ENCODE measurements at regions not wholly inside any gene's neighbourhood (a gene's known extent, or its start where the extent isn't known, plus 50 kb on each side); places are given as distances from the start of the nearest gene placed in this dataset.

DNA sequence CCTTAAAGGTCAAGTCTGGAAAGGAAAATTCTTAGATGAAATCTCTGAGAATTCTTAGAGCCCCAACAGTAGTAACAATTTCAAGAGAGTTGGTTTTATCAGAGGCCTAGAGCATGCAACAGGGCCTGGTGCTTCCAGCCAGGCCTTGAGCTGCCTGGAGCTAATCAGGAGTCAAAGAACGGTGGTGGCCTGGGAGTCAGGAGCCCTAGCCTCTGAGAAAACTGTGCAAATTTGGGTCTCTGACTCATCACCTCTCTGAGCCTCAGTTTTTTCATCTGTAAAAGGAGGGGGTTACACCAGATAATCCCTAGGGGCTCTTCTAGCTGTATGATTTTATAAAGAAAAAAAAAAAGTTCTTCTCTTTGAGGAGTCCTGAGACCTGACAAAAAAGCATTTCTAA is 227.3 kb upstream of the RPL38 start:
- Histone ChIP-seq H3K9me3 (no peaks in the 10 kb centered on the region), H3K27ac (no peak overlapping the region), H3K4me1 (no peaks in the 10 kb centered on the region), H3K36me3 (no peaks in the 10 kb centered on the region), H3K27me3 (no peaks in the 10 kb centered on the region), H3K4me3 (no peak overlapping the region)
- intact Hi-C loops (cut with DNase I; ENCODE audit: low total_unique reads): no loop called here
- no peak for DNase-seq
- TF ChIP-seq, protein P1, sequence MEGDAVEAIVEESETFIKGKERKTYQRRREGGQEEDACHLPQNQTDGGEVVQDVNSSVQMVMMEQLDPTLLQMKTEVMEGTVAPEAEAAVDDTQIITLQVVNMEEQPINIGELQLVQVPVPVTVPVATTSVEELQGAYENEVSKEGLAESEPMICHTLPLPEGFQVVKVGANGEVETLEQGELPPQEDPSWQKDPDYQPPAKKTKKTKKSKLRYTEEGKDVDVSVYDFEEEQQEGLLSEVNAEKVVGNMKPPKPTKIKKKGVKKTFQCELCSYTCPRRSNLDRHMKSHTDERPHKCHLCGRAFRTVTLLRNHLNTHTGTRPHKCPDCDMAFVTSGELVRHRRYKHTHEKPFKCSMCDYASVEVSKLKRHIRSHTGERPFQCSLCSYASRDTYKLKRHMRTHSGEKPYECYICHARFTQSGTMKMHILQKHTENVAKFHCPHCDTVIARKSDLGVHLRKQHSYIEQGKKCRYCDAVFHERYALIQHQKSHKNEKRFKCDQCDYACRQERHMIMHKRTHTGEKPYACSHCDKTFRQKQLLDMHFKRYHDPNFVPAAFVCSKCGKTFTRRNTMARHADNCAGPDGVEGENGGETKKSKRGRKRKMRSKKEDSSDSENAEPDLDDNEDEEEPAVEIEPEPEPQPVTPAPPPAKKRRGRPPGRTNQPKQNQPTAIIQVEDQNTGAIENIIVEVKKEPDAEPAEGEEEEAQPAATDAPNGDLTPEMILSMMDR (IDR thresholded peaks at IDR 0.05): no peak
- TF ChIP-seq POLR2A (IDR thresholded peaks at IDR 0.05): no peak

DNA sequence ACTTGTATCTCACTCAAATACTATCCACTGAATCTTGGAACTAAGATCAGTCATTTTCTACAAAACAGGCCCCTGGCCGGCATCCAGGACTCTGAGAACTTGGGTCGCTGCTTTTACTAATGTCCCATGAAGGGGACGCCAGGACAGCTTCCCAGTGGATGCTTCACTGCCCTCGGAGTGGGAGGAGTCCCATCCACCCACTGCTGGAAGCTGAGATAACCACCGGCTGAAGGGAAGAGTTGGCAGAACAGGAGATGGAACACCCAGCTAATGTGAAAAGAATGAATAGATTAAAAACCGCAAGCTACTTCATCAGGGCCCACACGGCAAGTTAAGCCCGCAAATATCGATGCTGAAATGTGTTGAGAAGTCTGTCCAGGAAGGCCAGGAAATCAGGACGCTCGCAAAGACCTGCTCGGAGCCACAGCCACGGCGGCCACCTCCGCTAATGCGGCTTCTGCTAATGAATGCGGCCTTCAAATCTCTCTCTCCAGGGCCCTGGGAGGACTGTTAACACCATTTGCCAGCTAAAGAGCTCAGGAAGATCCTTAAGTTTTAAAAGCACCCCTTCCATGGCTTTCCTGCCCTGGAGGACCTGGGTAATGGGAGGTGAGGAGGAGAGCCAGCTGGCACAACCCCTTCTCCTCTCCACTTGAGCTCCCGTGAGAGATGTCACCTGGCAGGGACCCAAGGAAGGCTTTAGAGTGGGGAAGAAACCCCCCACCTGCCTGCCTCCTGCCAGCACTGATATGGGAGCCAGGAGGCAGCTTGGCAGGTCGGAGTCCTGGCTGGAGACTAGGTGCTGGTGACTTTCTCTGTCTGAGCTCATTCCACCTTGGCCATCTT is 226.6 kb upstream of the RPL38 start:
- Histone ChIP-seq H3K27ac (no peak overlapping the region), H3K9me3 (no peaks in the 10 kb centered on the region), H3K4me1 (no peaks in the 10 kb centered on the region), H3K4me3 (no peak overlapping the region), H3K27me3 (no peaks in the 10 kb centered on the region), H3K36me3 (no peaks in the 10 kb centered on the region)
- intact Hi-C loops (cut with DNase I; ENCODE audit: low total_unique reads): no loop called here
- no peak for DNase-seq
- TF ChIP-seq POLR2A (IDR thresholded peaks at IDR 0.05): no peak
- TF ChIP-seq, protein P1 (IDR thresholded peaks at IDR 0.05): no peak

DNA sequence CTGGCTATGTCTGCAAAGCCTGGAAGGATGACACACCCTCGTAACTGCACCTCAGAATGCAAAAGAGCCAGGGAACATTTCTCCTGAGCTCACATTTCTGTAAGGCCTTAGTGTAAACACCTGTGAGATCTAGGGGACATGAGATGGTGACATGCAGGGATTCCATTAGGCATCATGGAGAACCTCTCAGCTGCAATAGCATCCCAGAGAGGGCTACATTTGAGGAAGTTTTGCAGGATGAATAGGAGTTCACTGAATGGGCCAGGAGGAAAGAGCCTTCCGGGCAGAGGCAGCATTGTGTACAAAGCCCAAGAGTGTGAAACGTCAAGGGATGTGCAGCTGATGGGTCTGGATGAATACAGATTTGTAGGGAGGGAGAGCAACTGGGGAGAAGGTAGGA is 223.0 kb upstream of the RPL38 start:
- TF ChIP-seq, protein P1 (IDR thresholded peaks at IDR 0.05): no peak
- TF ChIP-seq POLR2A (IDR thresholded peaks at IDR 0.05): no peak
- Histone ChIP-seq H3K27ac (no peak overlapping the region), H3K9me3 (no peaks in the 10 kb centered on the region), H3K4me3 (no peak overlapping the region), H3K36me3 (no peaks in the 10 kb centered on the region), H3K27me3 (no peaks in the 10 kb centered on the region), H3K4me1 (no peaks in the 10 kb centered on the region)
- intact Hi-C loops (cut with DNase I; ENCODE audit: low total_unique reads): no loop called here
- no peak for DNase-seq

DNA sequence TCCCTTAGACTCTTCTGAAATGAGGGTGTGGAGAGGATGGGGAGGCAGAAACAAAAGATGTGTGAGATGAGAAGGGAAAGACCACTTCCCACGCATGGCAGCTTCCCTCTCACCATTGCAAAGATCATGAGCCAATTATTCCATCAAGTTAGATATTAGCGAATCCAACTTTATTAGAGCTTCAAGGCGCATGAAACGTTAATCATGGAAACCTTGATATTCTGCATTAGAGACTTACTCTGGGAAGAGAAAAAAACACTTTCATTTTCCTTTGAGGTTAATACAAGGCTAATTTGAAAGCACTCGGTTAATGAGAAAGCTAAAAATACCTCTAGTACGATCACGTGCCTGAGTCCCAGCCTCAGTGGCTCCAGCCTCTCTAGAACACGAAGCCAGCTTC is 220.6 kb upstream of the RPL38 start:
- intact Hi-C loops (cut with DNase I; ENCODE audit: low total_unique reads): no loop called here
- H3K36me3 ChIP-seq: no peaks in the 10 kb centered on the region
- no peaks in the 10 kb centered on the region for H3K9me3 ChIP-seq
- no peaks in the 10 kb centered on the region for H3K27me3 ChIP-seq
- no peak overlapping the region for H3K27ac ChIP-seq
- TF ChIP-seq, protein P1 (IDR thresholded peaks at IDR 0.05): no peak
- TF ChIP-seq POLR2A (IDR thresholded peaks at IDR 0.05): no peak
- DNase-seq: no peak
- H3K4me3 ChIP-seq: no peak overlapping the region
- H3K4me1 ChIP-seq: no peaks in the 10 kb centered on the region

DNA sequence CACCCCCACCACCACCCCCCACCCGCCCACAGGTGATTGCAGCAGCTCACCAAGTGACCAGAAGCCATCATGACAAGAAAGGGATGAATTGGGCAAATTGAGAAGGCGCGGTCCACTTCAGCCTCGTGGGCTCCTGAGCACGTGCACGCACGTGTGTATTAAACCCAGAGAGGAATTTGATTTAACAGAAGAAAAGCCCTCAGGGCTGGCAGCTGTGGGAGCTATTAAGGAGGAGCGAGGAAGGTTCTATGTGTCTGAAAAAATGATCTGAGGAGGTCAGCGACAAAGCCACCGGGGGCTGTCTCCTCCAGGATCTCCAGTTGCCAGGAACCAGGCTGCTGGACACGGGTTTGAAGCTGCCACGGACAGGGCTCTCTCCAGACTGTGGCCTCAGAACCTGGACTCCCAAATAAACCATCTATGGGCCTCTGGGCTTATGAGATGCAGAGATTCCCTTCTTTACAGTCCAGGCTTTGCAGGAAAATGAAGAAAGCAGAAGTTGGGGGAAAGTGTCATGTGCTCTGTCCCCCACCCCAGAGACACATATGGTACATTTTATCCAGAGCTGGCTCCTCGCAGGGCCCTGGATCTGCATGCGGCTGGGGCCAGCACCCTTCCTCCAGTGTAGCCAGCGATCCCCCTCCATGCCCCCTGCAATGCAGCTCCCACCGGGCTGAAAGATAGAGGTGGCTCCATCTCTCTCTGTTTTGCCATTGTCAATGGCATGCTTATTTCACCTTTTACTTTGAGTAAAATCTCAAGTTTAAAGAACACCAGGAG is 219.7 kb upstream of the RPL38 start:
- Histone ChIP-seq H3K27me3 (no peaks in the 10 kb centered on the region), H3K4me1 (no peaks in the 10 kb centered on the region), H3K27ac (no peak overlapping the region), H3K9me3 (no peaks in the 10 kb centered on the region), H3K4me3 (no peak overlapping the region), H3K36me3 (no peaks in the 10 kb centered on the region)
- TF ChIP-seq, protein P1 (IDR thresholded peaks at IDR 0.05): no peak
- TF ChIP-seq POLR2A (IDR thresholded peaks at IDR 0.05): no peak
- intact Hi-C loops (cut with DNase I; ENCODE audit: low total_unique reads): no loop called here
- no peak for DNase-seq

All from uterus (tissue), 3 donors.